Spleen (tissue), 7 donors: ENCODE measurements at regions not wholly inside any gene's neighbourhood (a gene's known extent, or its start where the extent isn't known, plus 50 kb on each side); places are given as distances from the start of the nearest gene placed in this dataset.

Experiments used
- CTCF ChIP-seq, 11 experiments: fragments of 200-600 bp in 7 of 11; fragments of 450-650 bp in 4 of 11; sonication (generic) in 4 of 11; IDR thresholded peaks in 8 of 11; conservative IDR thresholded peaks in 3 of 11; 1 replicate in 7 of 11; 2 replicates in 4 of 11; pipeline versions ENCODE4 v1.4.0 to v1.8.0; 2016 to 2021; ENCODE audit warnings: antibody characterized with exemption in 11 of 11, inconsistent platforms in 4 of 11, mild to moderate bottlenecking in 1 of 11
- POLR2A ChIP-seq, 3 donors: fragments of 450-650 bp; IDR thresholded peaks; one replicate each; pipeline ENCODE4 v1.5.1; 2017; ENCODE audit warnings: antibody characterized with exemption in 3 of 3, mild to moderate bottlenecking in 1 of 3
- POLR2AphosphoS5 ChIP-seq, 3 donors: sonication (generic); formaldehyde crosslinking; IDR thresholded peaks; one replicate each; pipeline ENCODE4 v1.5.1; 2017; ENCODE audit warnings: antibody characterized with exemption in 3 of 3
- donor health status: DM: no; HTN: no; CAD: no; lungs with moderate emphysema.
- donor health status: DM: no; HTN: no; CAD: no.
- donor health status: DM: no; HTN: no; CAD: no.

- TF ChIP-seq POLR2AphosphoS5 (IDR thresholded peaks at IDR 0.05) (no peak), POLR2A (IDR thresholded peaks at IDR 0.05) (no peak), CTCF (IDR thresholded peaks at IDR 0.05 in 8 of 11, conservative IDR thresholded peaks at IDR 0.05 in 3 of 11) (no peak)
These were observed 84.3 kb upstream of the RAPH1 start for GRCh38 chr2:203619267-203619878.
